ENCODE measurements at regions not wholly inside any gene's neighbourhood (a gene's known extent, or its start where the extent isn't known, plus 50 kb on each side); places are given as distances from the start of the nearest gene placed in this dataset.

DNA sequence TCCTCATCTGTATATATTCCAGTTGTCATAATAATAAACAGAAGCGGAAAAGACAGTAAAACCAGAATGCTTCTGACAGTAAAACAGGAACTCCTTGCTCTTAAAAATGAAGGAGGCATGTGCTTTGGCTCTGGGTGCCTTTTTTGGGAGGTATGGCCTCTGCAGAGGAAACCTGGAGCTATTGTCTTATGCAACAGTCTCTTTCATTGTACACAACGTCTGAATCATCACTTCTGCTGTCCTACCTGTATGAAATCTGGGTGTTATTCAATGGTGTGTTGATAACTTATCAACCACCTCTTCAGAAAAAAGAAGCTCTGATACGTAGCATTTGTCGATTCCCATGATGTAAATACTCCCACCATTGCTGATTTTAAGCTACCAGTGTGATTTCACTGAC is 64.8 kb downstream of the CDCA7 start:
- Histone ChIP-seq H3K9me3 (ENCODE audit: control insufficient read depth in 2 of 2, low read length in 2 of 2) (no peaks in the 10 kb centered on the region), H3K27ac (ENCODE audit: low read length) (no peak overlapping the region), H3K27me3 (ENCODE audit: control insufficient read depth in 1 of 2, insufficient read depth in 2 of 2, low read length in 2 of 2) (peaks cover 8% of the 10 kb centered on the region in 2 donors)

DNA sequence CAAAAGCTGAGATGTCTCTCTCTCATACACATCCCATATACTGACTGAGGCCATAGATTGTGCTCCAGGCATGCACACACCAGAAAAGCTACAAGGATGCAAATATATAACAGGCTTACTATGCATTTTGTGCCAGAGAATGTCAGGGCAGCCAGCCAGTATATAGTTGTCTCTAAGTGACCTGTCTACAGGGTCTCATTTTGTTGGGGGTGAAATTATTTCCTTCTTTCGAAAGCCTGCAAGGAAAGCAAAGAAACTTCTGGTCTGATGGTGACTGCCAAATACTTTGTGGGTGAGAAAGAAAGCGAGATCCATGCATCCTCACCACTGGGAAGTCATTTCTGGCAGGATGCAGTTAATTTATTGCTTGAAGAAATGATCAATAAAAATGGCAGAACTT is 70.2 kb downstream of the CDCA7 start:
- Histone ChIP-seq H3K4me3 (ENCODE audit: low read length in 2 of 2) (no peak overlapping the region), H3K36me3 (ENCODE audit: control insufficient read depth in 2 of 2, insufficient read depth in 2 of 2, low read length in 2 of 2) (no peaks in the 10 kb centered on the region), H3K4me1 (ENCODE audit: control insufficient read depth, insufficient read depth, low read length) (no peaks in the 10 kb centered on the region), H3K27ac (ENCODE audit: low read length) (no peak overlapping the region), H3K9ac (ENCODE audit: low read length in 2 of 2) (no peak overlapping the region), H3K9me3 (ENCODE audit: control insufficient read depth in 2 of 2, low read length in 2 of 2) (no peaks in the 10 kb centered on the region), H3K27me3 (ENCODE audit: control insufficient read depth in 1 of 2, insufficient read depth in 2 of 2, low read length in 2 of 2) (peaks cover 5 to 8% of the 10 kb centered on the region in 2 donors)

More for the DNA sequence above, 64.8 kb downstream of the CDCA7 start:
- Histone ChIP-seq H3K4me3 (ENCODE audit: low read length in 2 of 2) (no peak overlapping the region), H3K4me1 (ENCODE audit: control insufficient read depth, insufficient read depth, low read length) (no peaks in the 10 kb centered on the region), H3K9ac (ENCODE audit: low read length in 2 of 2) (no peak overlapping the region), H3K36me3 (ENCODE audit: control insufficient read depth in 2 of 2, insufficient read depth in 2 of 2, low read length in 2 of 2) (no peaks in the 10 kb centered on the region)

DNA sequence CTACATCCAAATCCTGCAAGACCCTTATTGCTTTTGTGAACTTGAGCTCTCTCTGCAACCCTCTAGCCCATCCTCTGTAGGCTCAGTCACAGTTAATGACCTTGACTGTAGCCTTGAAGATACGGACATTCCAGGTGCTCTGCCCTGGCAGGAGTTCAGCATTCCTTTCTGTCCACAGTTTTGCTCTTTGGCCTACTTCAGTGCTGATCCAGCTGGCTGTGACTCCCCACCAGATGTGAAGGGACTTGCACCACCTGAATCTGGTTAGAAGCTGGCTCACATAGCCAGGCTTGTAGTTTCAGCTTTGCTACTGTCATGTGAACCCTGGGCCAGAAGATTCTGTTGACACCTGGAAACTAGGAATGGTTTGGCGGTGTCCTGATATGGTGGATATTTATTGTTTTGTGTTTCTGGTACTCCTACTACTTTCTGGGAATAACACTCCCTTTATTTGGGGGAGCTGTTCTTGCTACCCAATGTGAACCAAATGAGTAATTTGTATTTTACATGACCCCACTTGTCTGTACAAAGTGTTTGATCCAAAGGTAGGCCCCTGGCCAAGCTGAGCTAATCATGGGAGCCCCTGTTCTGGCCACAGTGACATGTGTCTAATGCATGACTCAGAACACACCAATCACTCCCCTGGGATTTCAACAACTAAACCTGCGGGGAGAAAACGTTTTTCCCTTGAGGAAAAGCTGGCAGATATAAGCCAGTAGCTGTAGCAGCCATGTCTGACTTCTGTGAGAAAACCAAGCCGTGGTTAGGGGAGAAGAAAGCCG is 73.4 kb downstream of the CDCA7 start:
- Histone ChIP-seq H3K36me3 (ENCODE audit: control insufficient read depth in 2 of 2, insufficient read depth in 2 of 2, low read length in 2 of 2) (no peaks in the 10 kb centered on the region), H3K27ac (ENCODE audit: low read length) (no peak overlapping the region), H3K27me3 (ENCODE audit: control insufficient read depth in 1 of 2, insufficient read depth in 2 of 2, low read length in 2 of 2) (peaks cover 3 to 6% of the 10 kb centered on the region in 2 donors), H3K4me1 (ENCODE audit: control insufficient read depth, insufficient read depth, low read length) (no peaks in the 10 kb centered on the region), H3K9ac (ENCODE audit: low read length in 2 of 2) (no peak overlapping the region), H3K9me3 (ENCODE audit: control insufficient read depth in 2 of 2, low read length in 2 of 2) (no peaks in the 10 kb centered on the region), H3K4me3 (ENCODE audit: low read length in 2 of 2) (no peak overlapping the region)

DNA sequence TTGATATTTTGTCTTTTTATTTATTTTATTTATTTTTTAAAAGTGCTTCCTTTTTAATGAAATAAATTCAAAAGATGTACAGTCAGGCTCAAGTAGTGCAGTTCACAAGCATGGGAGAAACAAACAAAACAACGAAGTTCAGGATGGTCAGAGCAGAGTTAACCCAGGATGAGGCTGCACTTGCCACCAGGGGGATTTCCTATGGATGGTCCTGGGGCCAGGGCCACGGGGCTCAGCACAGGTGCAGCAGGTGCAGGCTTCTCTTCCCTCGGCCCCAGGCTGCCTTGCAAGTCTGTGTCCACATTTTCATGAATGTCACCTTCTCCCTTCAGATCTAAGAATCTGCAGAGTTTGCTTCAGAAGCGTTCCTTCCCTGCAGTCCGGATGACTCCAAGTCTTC is 76.5 kb downstream of the CDCA7 start:
- Histone ChIP-seq H3K4me1 (ENCODE audit: control insufficient read depth, insufficient read depth, low read length) (no peaks in the 10 kb centered on the region), H3K36me3 (ENCODE audit: control insufficient read depth in 2 of 2, insufficient read depth in 2 of 2, low read length in 2 of 2) (no peaks in the 10 kb centered on the region), H3K9ac (ENCODE audit: low read length in 2 of 2) (no peak overlapping the region), H3K4me3 (ENCODE audit: low read length in 2 of 2) (no peak overlapping the region), H3K27me3 (ENCODE audit: control insufficient read depth in 1 of 2, insufficient read depth in 2 of 2, low read length in 2 of 2) (peaks cover 5 to 6% of the 10 kb centered on the region in 2 donors), H3K9me3 (ENCODE audit: control insufficient read depth in 2 of 2, low read length in 2 of 2) (no peaks in the 10 kb centered on the region), H3K27ac (ENCODE audit: low read length) (no peak overlapping the region)

DNA sequence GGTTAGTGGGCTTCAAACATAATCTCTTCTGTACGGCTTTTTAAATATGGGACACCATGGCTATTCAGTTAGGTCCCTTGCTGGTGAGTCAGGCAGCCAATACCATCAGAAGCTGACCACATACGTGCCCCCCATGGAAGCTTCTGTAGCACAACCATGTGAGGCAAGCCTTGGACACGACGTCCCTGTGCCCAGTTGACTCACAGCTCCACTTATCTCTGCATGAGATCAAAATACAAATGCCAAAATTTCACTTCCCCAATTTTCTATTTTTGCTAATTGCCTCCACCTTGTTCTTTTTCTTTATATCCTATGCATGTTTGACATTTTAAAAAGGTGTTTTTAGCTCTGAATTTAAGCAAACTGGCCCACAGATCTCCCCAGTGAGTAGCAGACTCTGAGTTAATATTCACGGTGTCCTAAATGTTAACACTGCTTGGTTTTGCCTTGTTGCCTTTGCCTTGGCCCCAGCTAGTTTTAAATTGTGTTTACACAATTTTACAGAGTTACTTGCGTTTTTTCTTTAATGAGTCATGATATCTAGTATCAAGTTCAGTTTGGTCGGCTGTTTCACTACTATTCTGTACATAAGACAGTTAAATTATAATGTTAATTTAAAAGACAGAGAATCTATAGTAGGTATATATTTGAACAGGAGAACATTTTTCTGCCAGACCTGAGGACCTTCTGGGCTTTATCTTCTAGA is 77.5 kb downstream of the CDCA7 start:
- H3K9ac ChIP-seq (ENCODE audit: low read length in 2 of 2) = no peak overlapping the region
- no peaks in the 10 kb centered on the region for H3K4me1 ChIP-seq (ENCODE audit: control insufficient read depth, insufficient read depth, low read length)
- H3K36me3 ChIP-seq (ENCODE audit: control insufficient read depth in 2 of 2, insufficient read depth in 2 of 2, low read length in 2 of 2) = no peaks in the 10 kb centered on the region
- peaks cover 5 to 6% of the 10 kb centered on the region in 2 donors for H3K27me3 ChIP-seq (ENCODE audit: control insufficient read depth in 1 of 2, insufficient read depth in 2 of 2, low read length in 2 of 2)
- H3K4me3 ChIP-seq (ENCODE audit: low read length in 2 of 2) = no peak overlapping the region
- H3K27ac ChIP-seq (ENCODE audit: low read length) = no peak overlapping the region
- no peaks in the 10 kb centered on the region for H3K9me3 ChIP-seq (ENCODE audit: control insufficient read depth in 2 of 2, low read length in 2 of 2)

DNA sequence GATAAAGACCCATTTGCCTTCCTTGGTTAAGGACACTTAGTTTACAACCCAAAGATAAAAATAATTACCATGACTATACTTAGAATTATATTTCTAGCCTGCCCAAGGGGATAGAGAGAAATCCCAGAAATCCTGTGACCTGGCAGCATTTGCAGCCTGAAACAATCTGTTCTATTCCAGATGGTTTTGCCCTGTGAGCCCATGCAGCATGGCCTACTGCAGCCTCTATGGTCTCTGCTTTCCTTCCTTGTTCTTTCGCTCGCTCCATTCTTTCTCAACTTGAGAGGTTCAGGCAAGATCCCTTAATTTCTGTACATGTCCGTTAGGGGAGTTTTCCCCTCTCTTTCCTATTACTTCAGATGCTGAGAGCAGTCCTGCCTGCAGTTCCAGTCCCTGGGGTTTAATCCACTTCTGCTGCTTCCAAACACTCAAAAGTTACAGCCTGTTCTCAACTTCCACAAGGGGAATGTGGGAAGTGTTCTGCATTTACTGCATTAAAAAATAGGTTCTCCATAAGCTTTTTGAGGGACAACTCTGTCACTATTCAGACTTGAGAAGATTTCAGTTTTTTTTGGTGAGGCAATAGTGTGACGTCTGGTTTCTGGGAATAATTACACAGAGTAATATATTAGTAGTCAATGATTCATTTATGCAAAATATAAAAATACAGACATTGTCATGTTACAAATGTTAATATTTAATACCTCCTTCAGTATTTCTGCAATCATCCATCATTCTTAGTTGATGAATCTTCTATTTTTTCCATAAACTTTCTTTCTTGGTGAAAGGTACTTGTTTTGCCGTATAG is 80.3 kb downstream of the CDCA7 start:
- Histone ChIP-seq H3K9ac (ENCODE audit: low read length in 2 of 2) (no peak overlapping the region), H3K4me1 (ENCODE audit: control insufficient read depth, insufficient read depth, low read length) (no peaks in the 10 kb centered on the region), H3K36me3 (ENCODE audit: control insufficient read depth in 2 of 2, insufficient read depth in 2 of 2, low read length in 2 of 2) (no peaks in the 10 kb centered on the region), H3K4me3 (ENCODE audit: low read length in 2 of 2) (no peak overlapping the region), H3K27me3 (ENCODE audit: control insufficient read depth in 1 of 2, insufficient read depth in 2 of 2, low read length in 2 of 2) (peaks cover 3 to 5% of the 10 kb centered on the region in 2 donors), H3K9me3 (ENCODE audit: control insufficient read depth in 2 of 2, low read length in 2 of 2) (no peaks in the 10 kb centered on the region), H3K27ac (ENCODE audit: low read length) (no peak overlapping the region)

DNA sequence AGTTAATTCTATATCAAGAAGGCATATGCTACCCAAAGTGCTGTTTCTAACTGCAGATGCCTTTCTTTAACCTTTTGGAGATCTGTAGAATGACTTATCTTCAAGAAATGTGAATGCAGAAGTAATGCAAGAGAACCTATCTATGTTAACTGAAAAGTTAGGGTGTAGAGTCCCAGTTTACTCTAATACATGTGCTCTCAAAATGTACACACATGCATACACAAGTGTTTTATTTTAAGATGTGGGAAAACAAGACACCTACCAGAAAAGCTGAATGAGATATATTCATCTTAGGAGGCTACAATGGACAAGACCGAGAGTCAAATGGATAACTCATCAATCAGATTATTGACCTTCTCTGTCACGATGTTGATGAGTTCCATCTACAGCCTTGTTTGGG is 80.9 kb downstream of the CDCA7 start:
- H3K36me3 ChIP-seq (ENCODE audit: control insufficient read depth in 2 of 2, insufficient read depth in 2 of 2, low read length in 2 of 2) = no peaks in the 10 kb centered on the region
- no peak overlapping the region for H3K4me3 ChIP-seq (ENCODE audit: low read length in 2 of 2)
- H3K4me1 ChIP-seq (ENCODE audit: control insufficient read depth, insufficient read depth, low read length) = no peaks in the 10 kb centered on the region
- H3K27me3 ChIP-seq (ENCODE audit: control insufficient read depth in 1 of 2, insufficient read depth in 2 of 2, low read length in 2 of 2) = peaks cover 3% of the 10 kb centered on the region in 2 donors
- no peak overlapping the region for H3K9ac ChIP-seq (ENCODE audit: low read length in 2 of 2)
- no peak overlapping the region for H3K27ac ChIP-seq (ENCODE audit: low read length)
- no peaks in the 10 kb centered on the region for H3K9me3 ChIP-seq (ENCODE audit: control insufficient read depth in 2 of 2, low read length in 2 of 2)

DNA sequence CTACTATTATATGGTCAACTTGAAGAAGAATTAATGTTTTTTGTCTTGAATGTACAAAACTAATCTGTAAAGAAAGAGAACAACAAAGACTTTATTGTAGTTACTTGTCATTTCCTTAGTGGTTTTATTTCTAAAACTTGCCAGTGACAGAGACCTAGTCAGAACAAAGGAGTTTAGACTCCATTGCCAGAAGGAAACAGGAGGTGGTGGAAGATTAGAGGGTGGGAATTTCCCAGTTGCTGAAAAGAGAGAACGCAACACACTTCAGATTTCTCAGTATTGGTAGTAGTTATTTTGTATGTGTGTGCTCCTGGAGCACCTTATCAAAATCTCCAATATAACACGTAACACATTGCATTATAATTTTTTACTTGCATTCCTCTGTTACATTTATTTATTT is 81.4 kb downstream of the CDCA7 start:
- Histone ChIP-seq H3K4me1 (ENCODE audit: control insufficient read depth, insufficient read depth, low read length) (no peaks in the 10 kb centered on the region), H3K36me3 (ENCODE audit: control insufficient read depth in 2 of 2, insufficient read depth in 2 of 2, low read length in 2 of 2) (no peaks in the 10 kb centered on the region), H3K27ac (ENCODE audit: low read length) (no peak overlapping the region), H3K4me3 (ENCODE audit: low read length in 2 of 2) (no peak overlapping the region), H3K9ac (ENCODE audit: low read length in 2 of 2) (no peak overlapping the region), H3K27me3 (ENCODE audit: control insufficient read depth in 1 of 2, insufficient read depth in 2 of 2, low read length in 2 of 2) (peaks cover 3% of the 10 kb centered on the region in 2 donors), H3K9me3 (ENCODE audit: control insufficient read depth in 2 of 2, low read length in 2 of 2) (no peaks in the 10 kb centered on the region)

DNA sequence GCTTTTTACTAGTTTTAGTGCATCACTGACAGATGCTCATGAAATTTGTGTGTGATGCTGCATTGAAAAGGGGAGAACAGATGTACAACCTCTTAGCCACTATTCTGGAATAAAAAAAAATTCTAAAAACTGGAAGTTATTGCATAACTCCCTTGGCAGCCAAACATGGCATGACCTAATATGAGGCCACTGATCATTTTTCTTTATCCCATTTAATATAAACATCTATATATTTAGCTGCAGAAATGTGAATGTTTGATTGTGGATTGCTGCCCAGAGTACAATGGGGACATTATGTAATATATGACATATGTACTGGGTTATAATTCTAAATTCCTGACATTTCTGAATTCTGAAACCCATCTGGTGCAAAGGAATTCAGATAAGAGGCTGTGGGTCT is 86.5 kb downstream of the CDCA7 start:
- Histone ChIP-seq H3K9me3 (ENCODE audit: control insufficient read depth in 2 of 2, low read length in 2 of 2) (no peaks in the 10 kb centered on the region), H3K27me3 (ENCODE audit: control insufficient read depth in 1 of 2, insufficient read depth in 2 of 2, low read length in 2 of 2) (peaks cover 0 to 2% of the 10 kb centered on the region in 2 donors), H3K9ac (ENCODE audit: low read length in 2 of 2) (no peak overlapping the region), H3K4me3 (ENCODE audit: low read length in 2 of 2) (no peak overlapping the region), H3K27ac (ENCODE audit: low read length) (no peak overlapping the region), H3K36me3 (ENCODE audit: control insufficient read depth in 2 of 2, insufficient read depth in 2 of 2, low read length in 2 of 2) (no peaks in the 10 kb centered on the region), H3K4me1 (ENCODE audit: control insufficient read depth, insufficient read depth, low read length) (no peaks in the 10 kb centered on the region)

DNA sequence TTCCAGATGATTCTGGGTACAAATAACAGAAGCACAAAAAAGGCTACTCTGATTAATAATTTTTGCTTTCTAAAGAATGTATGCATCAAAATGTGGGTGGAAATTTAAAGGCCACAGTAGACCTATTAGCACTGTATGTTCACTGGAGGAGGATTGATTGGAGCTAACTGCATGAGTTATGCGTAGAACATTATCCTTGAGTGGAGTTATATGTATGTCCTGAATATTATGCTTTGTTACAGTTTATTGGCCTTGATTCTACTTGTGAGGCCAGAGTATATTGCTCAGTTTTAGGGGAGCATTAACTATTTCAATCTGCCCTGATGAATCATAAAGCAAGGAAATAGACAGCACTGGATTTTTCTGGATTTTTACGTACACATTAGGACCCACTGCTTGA is 87.9 kb downstream of the CDCA7 start:
- Histone ChIP-seq H3K4me3 (ENCODE audit: low read length in 2 of 2) (no peak overlapping the region), H3K9me3 (ENCODE audit: control insufficient read depth in 2 of 2, low read length in 2 of 2) (no peaks in the 10 kb centered on the region)

More for the DNA sequence above, 87.9 kb downstream of the CDCA7 start:
- Histone ChIP-seq H3K9ac (ENCODE audit: low read length in 2 of 2) (no peak overlapping the region), H3K27me3 (ENCODE audit: control insufficient read depth in 1 of 2, insufficient read depth in 2 of 2, low read length in 2 of 2) (peaks cover 0 to 2% of the 10 kb centered on the region in 2 donors), H3K27ac (ENCODE audit: low read length) (no peak overlapping the region), H3K36me3 (ENCODE audit: control insufficient read depth in 2 of 2, insufficient read depth in 2 of 2, low read length in 2 of 2) (no peaks in the 10 kb centered on the region), H3K4me1 (ENCODE audit: control insufficient read depth, insufficient read depth, low read length) (no peaks in the 10 kb centered on the region)
